Hindlimb muscle (tissue), 1 donor: ENCODE measurements at regions not wholly inside any gene's neighbourhood (a gene's known extent, or its start where the extent isn't known, plus 50 kb on each side); places are given as distances from the start of the nearest gene placed in this dataset.

Experiments used
- DNase-seq: peaks from one replicate; pipeline ENCODE4 v3.0.0-alpha.2; 2013

GRCh38 chr15:95932676-95933075 is 397.8 kb upstream of the NR2F2 start:
- no peak for DNase-seq

- DNase-seq: no peak
These were observed 394.6 kb upstream of the NR2F2 start for GRCh38 chr15:95935852-95936251.

GRCh38 chr15:95937128-95937528 is 393.4 kb upstream of the NR2F2 start:
- DNase-seq: no peak

GRCh38 chr15:95940431-95940985 is 390.0 kb upstream of the NR2F2 start:
- no peak for DNase-seq

- no peak for DNase-seq
These were observed 386.3 kb upstream of the NR2F2 start for GRCh38 chr15:95944193-95944592.

- no peak for DNase-seq
These were observed 385.7 kb upstream of the NR2F2 start for GRCh38 chr15:95944661-95945255.

GRCh38 chr15:95946241-95946640 is 384.3 kb upstream of the NR2F2 start:
- DNase-seq: no peak

- DNase-seq: no peak
These were observed 383.6 kb upstream of the NR2F2 start for GRCh38 chr15:95946926-95947325.

- DNase-seq: no peak
These were observed 382.1 kb upstream of the NR2F2 start for GRCh38 chr15:95948411-95948810.

GRCh38 chr15:95953032-95953431 is 377.5 kb upstream of the NR2F2 start:
- DNase-seq: no peak

- DNase-seq: peak; percentile 36
These were observed 372.6 kb upstream of the NR2F2 start for GRCh38 chr15:95957861-95958260.

GRCh38 chr15:95958382-95958781 is 372.1 kb upstream of the NR2F2 start:
- no peak for DNase-seq

GRCh38 chr15:95968856-95969255 is 361.6 kb upstream of the NR2F2 start:
- no peak for DNase-seq

- no peak for DNase-seq
These were observed 360.2 kb upstream of the NR2F2 start for GRCh38 chr15:95970326-95970725.

GRCh38 chr15:95972041-95972553 is 358.4 kb upstream of the NR2F2 start:
- no peak for DNase-seq

- DNase-seq: no peak
These were observed 357.7 kb upstream of the NR2F2 start for GRCh38 chr15:95972812-95973211.

- DNase-seq: no peak
These were observed 356.8 kb upstream of the NR2F2 start for GRCh38 chr15:95973566-95974256.

GRCh38 chr15:95975212-95975611 is 355.3 kb upstream of the NR2F2 start:
- no peak for DNase-seq

- DNase-seq: no peak
These were observed 351.2 kb upstream of the NR2F2 start for GRCh38 chr15:95979286-95979685.

GRCh38 chr15:95981209-95981608 is 349.3 kb upstream of the NR2F2 start:
- no peak for DNase-seq

- DNase-seq: no peak
These were observed 343.2 kb upstream of the NR2F2 start for GRCh38 chr15:95987299-95987698.

GRCh38 chr15:95987886-95988573 is 342.5 kb upstream of the NR2F2 start:
- no peak for DNase-seq

- no peak for DNase-seq
These were observed 342.0 kb upstream of the NR2F2 start for GRCh38 chr15:95988574-95988887.

GRCh38 chr15:95989392-95989791 is 341.1 kb upstream of the NR2F2 start:
- DNase-seq: no peak
